A549 (cell line): ENCODE measurements at regions not wholly inside any gene's neighbourhood (a gene's known extent, or its start where the extent isn't known, plus 50 kb on each side); places are given as distances from the start of the nearest gene placed in this dataset.

Experiments used
- ATAC-seq, 2 experiments: fragments of 200-7000 bp in 1 of 2; fragments of >200 bp in 1 of 2; cut with Nextera tagmentation in 1 of 2; cut with Tn5 transposase in 1 of 2; 3 replicates each; pipeline versions ENCODE4 v1.8.0 to v1.9.1; 2018 to 2020; ENCODE audit warnings: mild to moderate bottlenecking in 1 of 2, moderate library complexity in 1 of 2
- CTCF ChIA-PET: fragments of 300-600 bp; sonication (Branson Sonifier 250); formaldehyde crosslinking; extraction: SDS; loops from one replicate; lab custom pipeline; 2021; ENCODE audit warnings: antibody characterized with exemption, inconsistent platforms; lab: Yijun Ruan, JAX
- POLR2A ChIA-PET: fragments of 350-600 bp; formaldehyde crosslinking; extraction: SDS; loops from one replicate; lab custom pipeline; 2021; ENCODE audit warnings: antibody characterized with exemption, inconsistent platforms; lab: Yijun Ruan, JAX
- DNase-seq, 2 experiments: peaks; one replicate each; pipeline versions ENCODE4 v3.0.0 to v3.0.0-alpha.2; 2011 to 2016; ENCODE audit warnings: low read depth in 1 of 2, low spot score in 1 of 2
- FAIRE-seq: peaks from 2 replicates; lab custom pipeline; 2011; peaks lifted over from hg19 to GRCh38; lab: Jason Lieb, UNC
- H3K27ac ChIP-seq, 2 experiments: fragments of >200 bp; sonication (Bioruptor Twin); formaldehyde crosslinking; 3 replicates each; pipeline ENCODE4 v1.5.1; 2016 to 2017
- H3K4me1 ChIP-seq: fragments of >200 bp; sonication (Bioruptor Twin); formaldehyde crosslinking; 3 replicates; pipeline ENCODE4 v1.6.1; 2016
- H3K4me2 ChIP-seq: fragments of >200 bp; sonication (Bioruptor Twin); formaldehyde crosslinking; 3 replicates; pipeline ENCODE4 v1.6.1; 2016
- H3K4me3 ChIP-seq: fragments of >200 bp; sonication (Bioruptor Twin); formaldehyde crosslinking; 3 replicates; pipeline ENCODE4 v1.5.1; 2016
- H3K9me3 ChIP-seq: fragments of >200 bp; sonication (Bioruptor Twin); formaldehyde crosslinking; 3 replicates; pipeline ENCODE4 v1.6.1; 2016
- BHLHE40 ChIP-seq: IDR thresholded peaks from 2 replicates; pipeline ENCODE4 v1.6.1; 2012; ENCODE audit warnings: low read depth, low read length, inconsistent platforms
- CEBPB ChIP-seq, 2 experiments: fragments of >200 bp in 1 of 2; sonication (Bioruptor Twin) in 1 of 2; formaldehyde crosslinking in 1 of 2; IDR thresholded peaks; 2 replicates each; pipeline ENCODE4 v1.6.1; 2012 to 2016
- CTCF ChIP-seq: fragments of >200 bp; sonication (Bioruptor Twin); formaldehyde crosslinking; IDR thresholded peaks from 3 replicates; pipeline ENCODE4 v1.5.1; 2016
- E2F6 ChIP-seq: IDR thresholded peaks from 2 replicates; pipeline ENCODE4 v1.6.1; 2012; ENCODE audit warnings: low read depth, borderline replicate concordance
- EHF ChIP-seq: fragments of 250-450 bp; sonication (Bioruptor Pico); IDR thresholded peaks from 2 replicates; pipeline ENCODE4 v1.5.0; 2020; ENCODE audit warnings: mild to moderate bottlenecking
- FOSB ChIP-seq: fragments of 250-450 bp; sonication (Bioruptor Pico); IDR thresholded peaks from 2 replicates; pipeline ENCODE4 v1.5.0; 2020; ENCODE audit warnings: mild to moderate bottlenecking, moderate library complexity
- FOSL2 ChIP-seq, 2 experiments: fragments of 450-650 bp in 1 of 2; fragments of >200 bp in 1 of 2; sonication (Bioruptor Twin) in 1 of 2; formaldehyde crosslinking; IDR thresholded peaks; 2 replicates each; pipeline versions ENCODE4 v1.5.0 to v1.6.1; 2016 to 2020; ENCODE audit warnings: mild to moderate bottlenecking in 1 of 2, moderate library complexity in 1 of 2
- FOXS1 ChIP-seq: fragments of 250-450 bp; sonication (Bioruptor Pico); IDR thresholded peaks from 2 replicates; pipeline ENCODE4 v1.5.0; 2020; ENCODE audit warnings: mild to moderate bottlenecking, moderate library complexity
- GATA3 ChIP-seq: IDR thresholded peaks from 2 replicates; pipeline ENCODE4 v1.6.1; 2012; ENCODE audit warnings: borderline replicate concordance
- HEYL ChIP-seq: fragments of 250-450 bp; sonication (Bioruptor Pico); IDR thresholded peaks from 2 replicates; pipeline ENCODE4 v1.8.0; 2021; ENCODE audit warnings: mild to moderate bottlenecking, moderate library complexity
- HOXA7 ChIP-seq: fragments of 250-450 bp; sonication (Bioruptor Pico); IDR thresholded peaks from 2 replicates; pipeline ENCODE4 v1.5.0; 2020; ENCODE audit warnings: mild to moderate bottlenecking, moderate library complexity
- HOXB13 ChIP-seq: fragments of 250-450 bp; sonication (Bioruptor Pico); IDR thresholded peaks from 2 replicates; pipeline ENCODE4 v1.5.0; 2020; ENCODE audit warnings: low read depth, mild to moderate bottlenecking, moderate library complexity
- HOXB5 ChIP-seq: fragments of 250-450 bp; sonication (Bioruptor Pico); IDR thresholded peaks from 2 replicates; pipeline ENCODE4 v1.5.0; 2020; ENCODE audit warnings: mild to moderate bottlenecking, moderate library complexity
- JUN ChIP-seq, 2 experiments: fragments of >200 bp; sonication (Bioruptor Twin); formaldehyde crosslinking; IDR thresholded peaks; 2 replicates in 1 of 2; 3 replicates in 1 of 2; pipeline ENCODE4 v1.6.1; 2016 to 2017
- KDM5A ChIP-seq: fragments of 200-600 bp; sonication (generic); IDR thresholded peaks from 2 replicates; pipeline ENCODE4 v1.6.1; 2016; ENCODE audit warnings: antibody characterized with exemption, mild to moderate bottlenecking
- MAFK ChIP-seq: fragments of 450-650 bp; IDR thresholded peaks from 2 replicates; pipeline ENCODE4 v1.6.1; 2014; ENCODE audit not compliant: partially characterized antibody
- MAZ ChIP-seq: fragments of 150-350 bp; IDR thresholded peaks from 2 replicates; pipeline ENCODE4 v1.6.1; 2014; ENCODE audit warnings: antibody characterized with exemption, low read depth, low read length, borderline replicate concordance
- POLR2AphosphoS2 ChIP-seq: conservative IDR thresholded peaks from 2 replicates; pipeline ENCODE4 v1.6.1; 2012; ENCODE audit warnings: low read length, improper control_type of control experiment, inconsistent platforms
- RARB ChIP-seq: fragments of 250-450 bp; sonication (Bioruptor Pico); IDR thresholded peaks from 2 replicates; pipeline ENCODE4 v1.8.0; 2021; ENCODE audit warnings: mild to moderate bottlenecking, moderate library complexity
- RNF2 ChIP-seq: fragments of 200-600 bp; sonication (generic); IDR thresholded peaks from 2 replicates; pipeline ENCODE4 v1.6.1; 2016; ENCODE audit warnings: low read depth, mild to moderate bottlenecking, antibody characterized with exemption, moderate library complexity, borderline replicate concordance
- SMC3 ChIP-seq: fragments of >200 bp; sonication (Bioruptor Twin); formaldehyde crosslinking; IDR thresholded peaks from 3 replicates; pipeline ENCODE4 v1.6.1; 2018; ENCODE audit warnings: inconsistent platforms
- TFCP2L1 ChIP-seq: fragments of 250-450 bp; sonication (Bioruptor Pico); IDR thresholded peaks from 2 replicates; pipeline ENCODE4 v1.5.0; 2021; ENCODE audit warnings: mild to moderate bottlenecking
- ZC3H11A ChIP-seq: fragments of 450-650 bp; IDR thresholded peaks from 2 replicates; pipeline ENCODE4 v1.6.1; 2014; ENCODE audit warnings: antibody characterized with exemption, mild to moderate bottlenecking
- ZFP36 ChIP-seq: fragments of 450-650 bp; IDR thresholded peaks from 2 replicates; pipeline ENCODE4 v1.6.1; 2014; ENCODE audit warnings: borderline replicate concordance; ENCODE audit not compliant: partially characterized antibody
- ZSCAN20 ChIP-seq: fragments of 250-450 bp; sonication (Bioruptor Pico); IDR thresholded peaks from 2 replicates; pipeline ENCODE4 v1.8.0; 2022; ENCODE audit warnings: mild to moderate bottlenecking, moderate library complexity
- WGBS: methylation state at CpG from one replicate; pipeline ENCODE4 v1.1.6; 2017; ENCODE audit errors: missing lambda C conversion rate; 5-methylcytosine and 5-hydroxymethylcytosine counted together
- TF ChIP-seq, protein P1 (sequence below): IDR thresholded peaks from 2 replicates; pipeline ENCODE4 v1.6.1; 2012
- TF ChIP-seq, protein P2 (sequence below): fragments of 450-650 bp; IDR thresholded peaks from 2 replicates; pipeline ENCODE4 v1.6.1; 2014; ENCODE audit warnings: antibody characterized with exemption
- TF ChIP-seq, protein P3 (sequence below): fragments of >200 bp; sonication (Bioruptor Twin); formaldehyde crosslinking; IDR thresholded peaks from 3 replicates; pipeline ENCODE4 v1.6.1; 2016

GRCh38 chr21:15487196-15487550 lies 242.6 kb upstream of the USP25 start:
- DNase-seq (no peak), ATAC-seq (no peak), FAIRE-seq (no peak)
- TF ChIP-seq FOSL2 (IDR thresholded peaks at IDR 0.05) (no peak), FOSL2 (CRISPR knock-in tag; IDR thresholded peaks at IDR 0.05) (no peak), HEYL (CRISPR knock-in tag) (no peak), SMC3 (no peak), GATA3 (no peak), JUN (IDR thresholded peaks at IDR 0.05) (no peak), HOXB13 (CRISPR knock-in tag) (no peak), MAFK (no peak), TFCP2L1 (no peak), FOXS1 (no peak)
- Histone ChIP-seq H3K4me2 (no peak overlapping the region), H3K4me3 (no peak overlapping the region), H3K4me1 (peaks cover 13% of the 10 kb centered on the region), H3K27ac (no peak overlapping the region), H3K9me3 (no peaks in the 10 kb centered on the region)
- WGBS = 79% methylated on average over 3 of the region's 3 CpGs
- CTCF ChIA-PET = no interaction called here
- POLR2A ChIA-PET = no interaction called here

DNA sequence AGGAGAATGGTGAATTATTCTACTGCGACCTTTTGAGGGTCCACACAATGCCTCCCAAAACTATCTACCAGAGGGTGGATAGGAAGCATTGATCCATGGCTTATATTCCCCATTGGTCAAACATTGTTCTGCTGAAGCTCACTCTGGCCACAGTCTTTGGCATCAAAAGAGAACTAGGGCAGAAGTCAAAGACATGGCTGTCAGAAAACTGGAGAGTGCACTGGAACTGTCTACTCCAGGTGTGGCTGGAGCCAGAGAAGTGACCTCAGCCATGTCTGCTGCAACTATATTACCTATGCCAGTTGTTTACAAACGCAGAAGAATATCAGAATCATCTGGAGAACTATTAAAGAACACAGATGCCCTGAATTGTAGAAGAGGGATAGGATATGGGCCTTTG lies 238.7 kb upstream of the USP25 start:
- ChIA-PET POLR2A (no interaction called here), CTCF (no interaction called here)
- ATAC-seq (no peak), FAIRE-seq (no peak), DNase-seq (no peak)
- WGBS = 50% methylated on average over 2 of the region's 2 CpGs
- no peaks in the 10 kb centered on the region for H3K4me1 ChIP-seq
- no peak overlapping the region for H3K4me3 ChIP-seq
- H3K27ac ChIP-seq = no peak overlapping the region
- TF ChIP-seq CEBPB (IDR thresholded peaks at IDR 0.05) (no peak), MAZ (no peak), BHLHE40 (no peak), ZFP36 (no peak), GATA3 (no peak), ZSCAN20 (CRISPR knock-in tag) (no peak), HOXA7 (CRISPR knock-in tag) (no peak), HEYL (CRISPR knock-in tag) (no peak), CTCF (no peak), HOXB13 (CRISPR knock-in tag) (no peak), HOXB5 (no peak), JUN (IDR thresholded peaks at IDR 0.05) (no peak), FOSL2 (IDR thresholded peaks at IDR 0.05) (no peak), FOSL2 (CRISPR knock-in tag; IDR thresholded peaks at IDR 0.05) (no peak)
- TF ChIP-seq, protein P1, sequence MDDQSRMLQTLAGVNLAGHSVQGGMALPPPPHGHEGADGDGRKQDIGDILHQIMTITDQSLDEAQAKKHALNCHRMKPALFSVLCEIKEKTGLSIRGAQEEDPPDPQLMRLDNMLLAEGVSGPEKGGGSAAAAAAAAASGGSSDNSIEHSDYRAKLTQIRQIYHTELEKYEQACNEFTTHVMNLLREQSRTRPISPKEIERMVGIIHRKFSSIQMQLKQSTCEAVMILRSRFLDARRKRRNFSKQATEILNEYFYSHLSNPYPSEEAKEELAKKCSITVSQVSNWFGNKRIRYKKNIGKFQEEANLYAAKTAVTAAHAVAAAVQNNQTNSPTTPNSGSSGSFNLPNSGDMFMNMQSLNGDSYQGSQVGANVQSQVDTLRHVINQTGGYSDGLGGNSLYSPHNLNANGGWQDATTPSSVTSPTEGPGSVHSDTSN = no peak
- TF ChIP-seq, protein P2, sequence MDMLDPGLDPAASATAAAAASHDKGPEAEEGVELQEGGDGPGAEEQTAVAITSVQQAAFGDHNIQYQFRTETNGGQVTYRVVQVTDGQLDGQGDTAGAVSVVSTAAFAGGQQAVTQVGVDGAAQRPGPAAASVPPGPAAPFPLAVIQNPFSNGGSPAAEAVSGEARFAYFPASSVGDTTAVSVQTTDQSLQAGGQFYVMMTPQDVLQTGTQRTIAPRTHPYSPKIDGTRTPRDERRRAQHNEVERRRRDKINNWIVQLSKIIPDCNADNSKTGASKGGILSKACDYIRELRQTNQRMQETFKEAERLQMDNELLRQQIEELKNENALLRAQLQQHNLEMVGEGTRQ = no peak
- no peak overlapping the region for H3K4me2 ChIP-seq
- no peaks in the 10 kb centered on the region for H3K9me3 ChIP-seq

DNA sequence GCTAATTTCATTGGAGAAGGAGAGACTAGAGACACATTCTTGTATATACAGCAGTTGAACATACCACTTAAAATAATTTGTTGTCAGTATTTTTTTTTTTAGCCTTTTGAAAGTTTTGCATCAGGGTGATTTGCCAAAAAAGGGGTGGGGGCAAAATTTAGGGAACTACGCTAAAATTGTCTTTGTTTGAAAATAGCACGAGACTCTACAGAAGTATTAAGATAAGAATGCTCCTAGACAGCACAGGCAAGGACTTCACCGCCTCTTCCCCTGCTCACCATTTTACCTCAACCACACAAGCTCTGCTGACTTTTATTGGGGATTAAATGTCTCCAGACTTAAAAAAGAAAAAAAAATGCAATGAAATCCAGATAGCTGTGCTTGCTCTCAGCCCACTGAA lies 236.1 kb upstream of the USP25 start:
- no peak for ATAC-seq
- DNase-seq = no peak
- WGBS = 73% methylated on average over 3 of the region's 3 CpGs
- Histone ChIP-seq H3K9me3 (no peaks in the 10 kb centered on the region), H3K4me3 (no peak overlapping the region), H3K4me1 (no peaks in the 10 kb centered on the region), H3K4me2 (no peak overlapping the region), H3K27ac (no peak overlapping the region)
- POLR2A ChIA-PET = no interaction called here
- no peak for TF ChIP-seq GATA3
- TF ChIP-seq, all 56 proteins: peak for 0
- no peak for FAIRE-seq
- CTCF ChIA-PET = no interaction called here

DNA sequence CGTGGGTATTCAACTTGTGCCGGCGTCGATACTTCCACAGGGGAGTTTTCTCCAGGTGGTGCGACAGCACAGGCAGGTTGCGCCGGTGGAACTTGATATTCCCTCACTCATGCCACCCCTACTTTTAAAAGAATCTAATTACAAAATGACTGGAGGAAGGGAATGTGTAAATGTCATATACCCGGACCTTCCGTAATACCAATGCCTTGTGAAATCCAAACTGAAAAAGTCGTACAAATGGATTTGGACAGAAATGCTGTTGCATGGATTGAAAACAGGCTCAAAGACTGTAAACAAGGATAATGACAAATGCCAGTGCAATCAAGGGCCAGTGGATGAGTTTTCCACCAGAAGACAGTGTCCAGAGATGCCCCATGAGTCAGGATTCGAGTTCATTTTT lies 235.3 kb upstream of the USP25 start:
- no peaks in the 10 kb centered on the region for H3K9me3 ChIP-seq
- ChIA-PET CTCF (no interaction called here), POLR2A (no interaction called here)
- FAIRE-seq (no peak), ATAC-seq (no peak), DNase-seq (no peak)
- no peak overlapping the region for H3K4me3 ChIP-seq
- H3K27ac ChIP-seq = no peak overlapping the region
- H3K4me2 ChIP-seq = no peak overlapping the region
- H3K4me1 ChIP-seq = no peaks in the 10 kb centered on the region
- 90% methylated on average over 11 of the region's 11 CpGs for WGBS
- no peak for TF ChIP-seq FOXS1
- no peak for TF ChIP-seq FOSB (CRISPR knock-in tag)
- TF ChIP-seq RARB (CRISPR knock-in tag) = no peak
- no peak for TF ChIP-seq EHF (CRISPR knock-in tag)
- TF ChIP-seq POLR2AphosphoS2 = no peak
- TF ChIP-seq GATA3 = no peak
- TF ChIP-seq, protein P3, sequence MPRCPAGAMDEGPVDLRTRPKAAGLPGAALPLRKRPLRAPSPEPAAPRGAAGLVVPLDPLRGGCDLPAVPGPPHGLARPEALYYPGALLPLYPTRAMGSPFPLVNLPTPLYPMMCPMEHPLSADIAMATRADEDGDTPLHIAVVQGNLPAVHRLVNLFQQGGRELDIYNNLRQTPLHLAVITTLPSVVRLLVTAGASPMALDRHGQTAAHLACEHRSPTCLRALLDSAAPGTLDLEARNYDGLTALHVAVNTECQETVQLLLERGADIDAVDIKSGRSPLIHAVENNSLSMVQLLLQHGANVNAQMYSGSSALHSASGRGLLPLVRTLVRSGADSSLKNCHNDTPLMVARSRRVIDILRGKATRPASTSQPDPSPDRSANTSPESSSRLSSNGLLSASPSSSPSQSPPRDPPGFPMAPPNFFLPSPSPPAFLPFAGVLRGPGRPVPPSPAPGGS = no peak
- TF ChIP-seq E2F6 = no peak
- no peak for TF ChIP-seq RNF2
- no peak for TF ChIP-seq ZC3H11A
- TF ChIP-seq KDM5A = no peak
- no peak for TF ChIP-seq HEYL (CRISPR knock-in tag)
- TF ChIP-seq ZFP36 = no peak
